Activated T-cell treated with anti-CD3 and anti-CD28 coated beads for 4 hours (primary cell): ENCODE measurements at regions not wholly inside any gene's neighbourhood (a gene's known extent, or its start where the extent isn't known, plus 50 kb on each side); places are given as distances from the start of the nearest gene placed in this dataset.
"Not testable (repeated sequence)": the region's sequence is repeated elsewhere in the genome, so short reads cannot be mapped to it uniquely, and the experiment has no call there.

Source experiments
- DNase-seq: peaks from one replicate; pipeline ENCODE4 v3.0.0-alpha.2; 2020

GRCh38 chr20:56890011-56890410, 260.9 kb downstream of the TFAP2C start:
- DNase-seq, result no peak

GRCh38 chr20:56893226-56893917, 264.3 kb downstream of the TFAP2C start:
- no peak for DNase-seq

GRCh38 chr20:56896447-56896846, 267.3 kb downstream of the TFAP2C start:
- DNase-seq, result no peak

GRCh38 chr20:56897318-56897957, 268.3 kb downstream of the TFAP2C start:
- DNase-seq, result no peak

GRCh38 chr20:56897958-56898349, 268.8 kb downstream of the TFAP2C start:
- no peak for DNase-seq

GRCh38 chr20:56899506-56899905, 270.4 kb downstream of the TFAP2C start:
- no peak for DNase-seq

GRCh38 chr20:56900252-56900651, 271.1 kb downstream of the TFAP2C start:
- no peak for DNase-seq

GRCh38 chr20:56903421-56903820, 274.3 kb downstream of the TFAP2C start:
- DNase-seq, result no peak

GRCh38 chr20:56903858-56904257, 274.8 kb downstream of the TFAP2C start:
- DNase-seq, result no peak

GRCh38 chr20:56909918-56910714, 281.0 kb downstream of the TFAP2C start:
- DNase-seq, result no peak

GRCh38 chr20:56911946-56912345, 282.8 kb downstream of the TFAP2C start:
- DNase-seq, result no peak

- no peak for DNase-seq
Measured at GRCh38 chr20:56914532-56914931, 285.4 kb downstream of the TFAP2C start.

GRCh38 chr20:56916345-56916622, 287.2 kb downstream of the TFAP2C start:
- no peak for DNase-seq

GRCh38 chr20:56920041-56920440, 290.9 kb downstream of the TFAP2C start:
- not testable (repeated sequence) for DNase-seq

- DNase-seq, result no peak
Measured at GRCh38 chr20:56922497-56922896, 293.4 kb downstream of the TFAP2C start.

GRCh38 chr20:56924292-56925081, 295.4 kb downstream of the TFAP2C start:
- no peak for DNase-seq

- DNase-seq, result no peak
Measured at GRCh38 chr20:56925082-56925830, 296.1 kb downstream of the TFAP2C start.

- no peak for DNase-seq
Measured at GRCh38 chr20:56925831-56926170, 296.7 kb downstream of the TFAP2C start.

- no peak for DNase-seq
Measured at GRCh38 chr20:56926501-56926900, 297.4 kb downstream of the TFAP2C start.

GRCh38 chr20:56927127-56927526, 298.0 kb downstream of the TFAP2C start:
- no peak for DNase-seq

GRCh38 chr20:56928007-56928406, 298.9 kb downstream of the TFAP2C start:
- no peak for DNase-seq

- DNase-seq, result no peak
Measured at GRCh38 chr20:56929606-56930005, 300.5 kb downstream of the TFAP2C start.

- no peak for DNase-seq
Measured at GRCh38 chr20:56930876-56931275, 301.8 kb downstream of the TFAP2C start.
